ENCODE measurements at regions not wholly inside any gene's neighbourhood (a gene's known extent, or its start where the extent isn't known, plus 50 kb on each side); places are given as distances from the start of the nearest gene placed in this dataset.

GRCh38 chr2:58428096-58429013 is 187.2 kb upstream of the FANCL start:
- DNase-seq (ENCODE audit: low read depth) = no peak
- no peak overlapping the region for H3K4me3 ChIP-seq (ENCODE audit: low read depth, low read length)
- TF ChIP-seq, protein P1, sequence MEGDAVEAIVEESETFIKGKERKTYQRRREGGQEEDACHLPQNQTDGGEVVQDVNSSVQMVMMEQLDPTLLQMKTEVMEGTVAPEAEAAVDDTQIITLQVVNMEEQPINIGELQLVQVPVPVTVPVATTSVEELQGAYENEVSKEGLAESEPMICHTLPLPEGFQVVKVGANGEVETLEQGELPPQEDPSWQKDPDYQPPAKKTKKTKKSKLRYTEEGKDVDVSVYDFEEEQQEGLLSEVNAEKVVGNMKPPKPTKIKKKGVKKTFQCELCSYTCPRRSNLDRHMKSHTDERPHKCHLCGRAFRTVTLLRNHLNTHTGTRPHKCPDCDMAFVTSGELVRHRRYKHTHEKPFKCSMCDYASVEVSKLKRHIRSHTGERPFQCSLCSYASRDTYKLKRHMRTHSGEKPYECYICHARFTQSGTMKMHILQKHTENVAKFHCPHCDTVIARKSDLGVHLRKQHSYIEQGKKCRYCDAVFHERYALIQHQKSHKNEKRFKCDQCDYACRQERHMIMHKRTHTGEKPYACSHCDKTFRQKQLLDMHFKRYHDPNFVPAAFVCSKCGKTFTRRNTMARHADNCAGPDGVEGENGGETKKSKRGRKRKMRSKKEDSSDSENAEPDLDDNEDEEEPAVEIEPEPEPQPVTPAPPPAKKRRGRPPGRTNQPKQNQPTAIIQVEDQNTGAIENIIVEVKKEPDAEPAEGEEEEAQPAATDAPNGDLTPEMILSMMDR (IDR thresholded peaks at IDR 0.05; ENCODE audit: control insufficient read depth, extremely low read depth, insufficient read depth) = no peak

DNA sequence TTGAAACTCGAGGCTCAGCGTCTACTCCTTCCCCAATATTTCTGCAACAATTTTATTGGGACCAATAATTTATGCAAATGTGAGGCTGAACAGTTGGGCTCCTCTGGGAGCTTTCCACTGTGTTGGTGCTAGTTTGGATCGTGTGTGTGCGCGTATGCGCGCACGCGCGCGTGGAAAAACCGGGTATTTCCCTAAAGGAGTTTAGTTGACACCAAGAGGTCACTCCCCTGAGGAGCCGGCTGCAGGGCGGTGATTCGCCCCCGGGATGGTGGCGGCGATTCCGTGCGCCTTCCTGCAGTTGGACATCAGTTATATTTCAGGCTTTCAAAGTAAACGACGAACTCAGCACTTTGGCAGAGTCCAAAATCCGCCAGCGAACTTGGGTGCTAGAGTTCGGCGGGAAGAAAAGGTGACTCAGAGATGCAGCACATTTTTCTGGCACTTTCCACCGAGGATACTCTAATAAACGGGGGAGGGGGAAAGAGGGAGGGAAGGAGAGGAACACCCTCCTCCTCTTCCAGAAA is 186.5 kb upstream of the FANCL start:
- H3K4me3 ChIP-seq (ENCODE audit: low read depth, low read length) = no peak overlapping the region
- DNase-seq (ENCODE audit: low read depth) = no peak
- TF ChIP-seq, protein P1 (IDR thresholded peaks at IDR 0.05; ENCODE audit: control insufficient read depth, extremely low read depth, insufficient read depth) = no peak

GRCh38 chr2:58425368-58425767 is 184.2 kb upstream of the FANCL start:
- no peak for DNase-seq (ENCODE audit: low read depth)
- H3K4me3 ChIP-seq (ENCODE audit: low read depth, low read length) = no peak overlapping the region
- TF ChIP-seq, protein P1 (IDR thresholded peaks at IDR 0.05; ENCODE audit: control insufficient read depth, extremely low read depth, insufficient read depth) = no peak

- no peak for DNase-seq (ENCODE audit: low read depth)
- no peak overlapping the region for H3K4me3 ChIP-seq (ENCODE audit: low read depth, low read length)
- TF ChIP-seq, protein P1 (IDR thresholded peaks at IDR 0.05; ENCODE audit: control insufficient read depth, extremely low read depth, insufficient read depth) = no peak
Measured at GRCh38 chr2:58419983-58420382, 178.9 kb upstream of the FANCL start.

GRCh38 chr2:58416696-58417095 is 175.6 kb upstream of the FANCL start:
- TF ChIP-seq, protein P1 (IDR thresholded peaks at IDR 0.05; ENCODE audit: control insufficient read depth, extremely low read depth, insufficient read depth) = no peak
- H3K4me3 ChIP-seq (ENCODE audit: low read depth, low read length) = no peak overlapping the region
- no peak for DNase-seq (ENCODE audit: low read depth)

- TF ChIP-seq, protein P1 (IDR thresholded peaks at IDR 0.05; ENCODE audit: control insufficient read depth, extremely low read depth, insufficient read depth) = no peak
- H3K4me3 ChIP-seq (ENCODE audit: low read depth, low read length) = no peak overlapping the region
- DNase-seq (ENCODE audit: low read depth) = no peak
Measured at GRCh38 chr2:58414506-58414905, 173.4 kb upstream of the FANCL start.
